Gastrocnemius medialis (tissue), 4 donors: ENCODE measurements at regions not wholly inside any gene's neighbourhood (a gene's known extent, or its start where the extent isn't known, plus 50 kb on each side); places are given as distances from the start of the nearest gene placed in this dataset.

ENCODE experiments used
- POLR2A ChIP-seq, 2 donors: fragments of 450-650 bp; IDR thresholded peaks; one replicate each; pipeline ENCODE4 v1.6.1; 2017; ENCODE audit warnings: antibody characterized with exemption in 2 of 2, mild to moderate bottlenecking in 2 of 2, moderate library complexity in 2 of 2
- TF ChIP-seq, protein P1 (sequence below), 5 experiments: fragments of 450-650 bp in 3 of 5; fragments of 200-600 bp in 2 of 5; sonication (generic) in 2 of 5; IDR thresholded peaks in 4 of 5; conservative IDR thresholded peaks in 1 of 5; 1 replicate in 4 of 5; 2 replicates in 1 of 5; pipeline ENCODE4 v1.5.1; 2016 to 2019; ENCODE audit warnings: antibody characterized with exemption in 5 of 5, mild to moderate bottlenecking in 3 of 5, moderate library complexity in 3 of 5

DNA sequence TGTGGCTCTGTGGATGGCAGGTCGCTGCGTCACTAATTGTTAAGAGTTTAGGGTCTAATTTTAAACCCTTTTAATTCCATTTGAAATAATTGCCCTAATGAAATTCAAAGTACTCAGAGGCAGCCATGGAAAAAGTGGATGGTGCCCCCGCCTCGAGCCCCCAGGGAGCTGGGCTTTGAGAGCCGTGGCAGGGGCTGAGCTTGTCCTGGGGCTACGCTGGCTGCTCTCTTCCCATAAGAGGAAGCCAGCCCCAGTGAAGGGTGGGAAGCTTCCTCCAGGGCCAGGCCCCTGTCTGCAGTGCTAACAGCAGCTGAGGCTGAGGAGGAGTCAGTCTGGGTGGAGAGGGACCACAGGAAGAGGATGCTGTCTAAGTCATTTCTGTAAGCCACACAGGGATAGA is 315.0 kb upstream of the POU3F1 start:
- TF ChIP-seq, protein P1, sequence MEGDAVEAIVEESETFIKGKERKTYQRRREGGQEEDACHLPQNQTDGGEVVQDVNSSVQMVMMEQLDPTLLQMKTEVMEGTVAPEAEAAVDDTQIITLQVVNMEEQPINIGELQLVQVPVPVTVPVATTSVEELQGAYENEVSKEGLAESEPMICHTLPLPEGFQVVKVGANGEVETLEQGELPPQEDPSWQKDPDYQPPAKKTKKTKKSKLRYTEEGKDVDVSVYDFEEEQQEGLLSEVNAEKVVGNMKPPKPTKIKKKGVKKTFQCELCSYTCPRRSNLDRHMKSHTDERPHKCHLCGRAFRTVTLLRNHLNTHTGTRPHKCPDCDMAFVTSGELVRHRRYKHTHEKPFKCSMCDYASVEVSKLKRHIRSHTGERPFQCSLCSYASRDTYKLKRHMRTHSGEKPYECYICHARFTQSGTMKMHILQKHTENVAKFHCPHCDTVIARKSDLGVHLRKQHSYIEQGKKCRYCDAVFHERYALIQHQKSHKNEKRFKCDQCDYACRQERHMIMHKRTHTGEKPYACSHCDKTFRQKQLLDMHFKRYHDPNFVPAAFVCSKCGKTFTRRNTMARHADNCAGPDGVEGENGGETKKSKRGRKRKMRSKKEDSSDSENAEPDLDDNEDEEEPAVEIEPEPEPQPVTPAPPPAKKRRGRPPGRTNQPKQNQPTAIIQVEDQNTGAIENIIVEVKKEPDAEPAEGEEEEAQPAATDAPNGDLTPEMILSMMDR (IDR thresholded peaks at IDR 0.05 in 4 of 5, conservative IDR thresholded peaks at IDR 0.05 in 1 of 5) = no peak
- no peak for TF ChIP-seq POLR2A (IDR thresholded peaks at IDR 0.05)
